ENCODE measurements at regions not wholly inside any gene's neighbourhood (a gene's known extent, or its start where the extent isn't known, plus 50 kb on each side); places are given as distances from the start of the nearest gene placed in this dataset.

- Histone ChIP-seq H3K4me1 (ENCODE audit: insufficient read depth, low read length, severe bottlenecking) (no peaks in the 10 kb centered on the region), H3K79me2 (ENCODE audit: insufficient read depth, low read length) (no peaks in the 10 kb centered on the region), H3K27me3 (ENCODE audit: insufficient read depth, low read length) (no peaks in the 10 kb centered on the region), H3K36me3 (ENCODE audit: insufficient read depth, low read length) (no peaks in the 10 kb centered on the region), H3K4me3 (ENCODE audit: low read depth, low read length, poor library complexity, severe bottlenecking) (no peak overlapping the region), H2AFZ (ENCODE audit: low read length) (no peak overlapping the region), H3F3A (ENCODE audit: insufficient read depth, low read length) (no peaks in the 10 kb centered on the region), H3K4me2 (ENCODE audit: low read length) (no peak overlapping the region), H4K20me1 (ENCODE audit: insufficient read depth, low read length) (no peaks in the 10 kb centered on the region), H3K9ac (ENCODE audit: low read length) (no peak overlapping the region), H3K9me2 (ENCODE audit: low read depth, low read length) (no peaks in the 10 kb centered on the region), H3K9me3 (ENCODE audit: low read length) (no peaks in the 10 kb centered on the region), H3K27ac (ENCODE audit: low read depth, low read length, poor library complexity, severe bottlenecking) (no peak overlapping the region)
- TF ChIP-seq EZH2 (IDR thresholded peaks at IDR 0.05; ENCODE audit: borderline replicate concordance, low read length): no peak
- TF ChIP-seq, protein P1, sequence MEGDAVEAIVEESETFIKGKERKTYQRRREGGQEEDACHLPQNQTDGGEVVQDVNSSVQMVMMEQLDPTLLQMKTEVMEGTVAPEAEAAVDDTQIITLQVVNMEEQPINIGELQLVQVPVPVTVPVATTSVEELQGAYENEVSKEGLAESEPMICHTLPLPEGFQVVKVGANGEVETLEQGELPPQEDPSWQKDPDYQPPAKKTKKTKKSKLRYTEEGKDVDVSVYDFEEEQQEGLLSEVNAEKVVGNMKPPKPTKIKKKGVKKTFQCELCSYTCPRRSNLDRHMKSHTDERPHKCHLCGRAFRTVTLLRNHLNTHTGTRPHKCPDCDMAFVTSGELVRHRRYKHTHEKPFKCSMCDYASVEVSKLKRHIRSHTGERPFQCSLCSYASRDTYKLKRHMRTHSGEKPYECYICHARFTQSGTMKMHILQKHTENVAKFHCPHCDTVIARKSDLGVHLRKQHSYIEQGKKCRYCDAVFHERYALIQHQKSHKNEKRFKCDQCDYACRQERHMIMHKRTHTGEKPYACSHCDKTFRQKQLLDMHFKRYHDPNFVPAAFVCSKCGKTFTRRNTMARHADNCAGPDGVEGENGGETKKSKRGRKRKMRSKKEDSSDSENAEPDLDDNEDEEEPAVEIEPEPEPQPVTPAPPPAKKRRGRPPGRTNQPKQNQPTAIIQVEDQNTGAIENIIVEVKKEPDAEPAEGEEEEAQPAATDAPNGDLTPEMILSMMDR (IDR thresholded peaks at IDR 0.05; ENCODE audit: low read length): no peak
These were observed 62.8 kb upstream of the PRKCQ start for GRCh38 chr10:6642876-6643275.

GRCh38 chr10:6640433-6641040, 60.5 kb upstream of the PRKCQ start:
- Histone ChIP-seq H3K9ac (ENCODE audit: low read length) (no peak overlapping the region), H4K20me1 (ENCODE audit: insufficient read depth, low read length) (no peaks in the 10 kb centered on the region), H3F3A (ENCODE audit: insufficient read depth, low read length) (no peaks in the 10 kb centered on the region), H3K79me2 (ENCODE audit: insufficient read depth, low read length) (no peaks in the 10 kb centered on the region), H3K4me3 (ENCODE audit: low read depth, low read length, poor library complexity, severe bottlenecking) (no peak overlapping the region), H3K4me2 (ENCODE audit: low read length) (no peak overlapping the region), H3K4me1 (ENCODE audit: insufficient read depth, low read length, severe bottlenecking) (no peaks in the 10 kb centered on the region), H3K9me2 (ENCODE audit: low read depth, low read length) (no peaks in the 10 kb centered on the region), H3K27me3 (ENCODE audit: insufficient read depth, low read length) (no peaks in the 10 kb centered on the region; the same call in 1 of the 2 replicates), H3K9me3 (ENCODE audit: low read length) (no peaks in the 10 kb centered on the region), H2AFZ (ENCODE audit: low read length) (no peak overlapping the region), H3K27ac (ENCODE audit: low read depth, low read length, poor library complexity, severe bottlenecking) (no peak overlapping the region), H3K36me3 (ENCODE audit: insufficient read depth, low read length) (no peaks in the 10 kb centered on the region)
- no peak for TF ChIP-seq EZH2 (IDR thresholded peaks at IDR 0.05; ENCODE audit: borderline replicate concordance, low read length)
- TF ChIP-seq, protein P1 (IDR thresholded peaks at IDR 0.05; ENCODE audit: low read length): no peak

- no peak overlapping the region for H2AFZ ChIP-seq (ENCODE audit: low read length)
- H4K20me1 ChIP-seq (ENCODE audit: insufficient read depth, low read length): no peaks in the 10 kb centered on the region
- no peaks in the 10 kb centered on the region; the same call in 1 of the 2 replicates for H3K27me3 ChIP-seq (ENCODE audit: insufficient read depth, low read length)
- H3K9me2 ChIP-seq (ENCODE audit: low read depth, low read length): no peaks in the 10 kb centered on the region
- H3K9me3 ChIP-seq (ENCODE audit: low read length): no peaks in the 10 kb centered on the region
- H3K27ac ChIP-seq (ENCODE audit: low read depth, low read length, poor library complexity, severe bottlenecking): no peak overlapping the region
- no peak overlapping the region for H3K4me2 ChIP-seq (ENCODE audit: low read length)
- H3F3A ChIP-seq (ENCODE audit: insufficient read depth, low read length): no peaks in the 10 kb centered on the region
- H3K4me3 ChIP-seq (ENCODE audit: low read depth, low read length, poor library complexity, severe bottlenecking): no peak overlapping the region
- H3K9ac ChIP-seq (ENCODE audit: low read length): no peak overlapping the region
- no peaks in the 10 kb centered on the region for H3K79me2 ChIP-seq (ENCODE audit: insufficient read depth, low read length)
- TF ChIP-seq, protein P1 (IDR thresholded peaks at IDR 0.05; ENCODE audit: low read length): no peak
- TF ChIP-seq EZH2 (IDR thresholded peaks at IDR 0.05; ENCODE audit: borderline replicate concordance, low read length): no peak
- H3K4me1 ChIP-seq (ENCODE audit: insufficient read depth, low read length, severe bottlenecking): no peaks in the 10 kb centered on the region
- no peaks in the 10 kb centered on the region for H3K36me3 ChIP-seq (ENCODE audit: insufficient read depth, low read length)
These were observed 57.0 kb upstream of the PRKCQ start for GRCh38 chr10:6637053-6637452.
